Naive thymus-derived CD8-positive, alpha-beta T cell (primary cell): ENCODE measurements at regions not wholly inside any gene's neighbourhood (a gene's known extent, or its start where the extent isn't known, plus 50 kb on each side); places are given as distances from the start of the nearest gene placed in this dataset.
A peak's percentile ranks its signal among the peaks of the same experiment; 100 is the strongest.

ENCODE experiments used
- ATAC-seq, 2 donors: fragments of 150-1000 bp; cut with Tn5 transposase in 1 of 2; sonication (Bioruptor Pico), chemical (Tn5 transposase) in 1 of 2; 1 replicate in 1 of 2; 2 replicates in 1 of 2; pipeline ENCODE4 v1.10.0; 2021; ENCODE audit warnings: mild to moderate bottlenecking in 2 of 2, moderate library complexity in 2 of 2
- POLR2A ChIA-PET: fragments of 350-600 bp; sonication (Branson Sonifier 250); formaldehyde crosslinking; loops from one replicate; lab custom pipeline; 2021; ENCODE audit warnings: antibody characterized with exemption; lab: Charles Lee
- DNase-seq, 10 donors: peaks; one replicate each; pipeline versions ENCODE4 v3.0.0 to v3.0.0-alpha.2; 2020 to 2022
- H3K27ac Mint-ChIP-seq, 10 donors: one replicate each; pipeline ENCODE4 v1.8.0; 2020 to 2022; ENCODE audit warnings: mild to moderate bottlenecking in 10 of 10, mixed read lengths in 10 of 10, moderate library complexity in 4 of 10, inconsistent platforms in 1 of 10
- H3K27me3 Mint-ChIP-seq, 5 donors: one replicate each; pipeline ENCODE4 v1.8.0; 2021 to 2022; ENCODE audit warnings: mixed read lengths in 5 of 5
- H3K36me3 Mint-ChIP-seq, 3 donors: one replicate each; pipeline ENCODE4 v1.8.0; 2020 to 2022; ENCODE audit warnings: mixed read lengths in 3 of 3, mild to moderate bottlenecking in 2 of 3, inconsistent platforms in 1 of 3
- H3K4me1 Mint-ChIP-seq, 4 donors: one replicate each; pipeline ENCODE4 v1.8.0; 2021 to 2022; ENCODE audit warnings: mixed read lengths in 4 of 4
- H3K4me3 Mint-ChIP-seq, 10 donors: one replicate each; pipeline ENCODE4 v1.8.0; 2020 to 2022; ENCODE audit warnings: mild to moderate bottlenecking in 10 of 10, mixed read lengths in 10 of 10, moderate library complexity in 6 of 10, inconsistent platforms in 1 of 10
- H3K9me3 Mint-ChIP-seq, 9 donors: one replicate each; pipeline ENCODE4 v1.8.0; 2020 to 2022; ENCODE audit warnings: mixed read lengths in 9 of 9, mild to moderate bottlenecking in 3 of 9, inconsistent platforms in 1 of 9, moderate library complexity in 1 of 9

- H3K27ac Mint-ChIP-seq, result peak overlapping the region in 1 of 10 donors; percentile 81
- no peaks in the 10 kb centered on the region for H3K36me3 Mint-ChIP-seq
- H3K4me1 Mint-ChIP-seq, result no peaks in the 10 kb centered on the region
- POLR2A ChIA-PET, result no interaction called here
- peaks cover 0 to 13% (median 2%) of the 10 kb centered on the region in 9 donors for H3K9me3 Mint-ChIP-seq
- H3K27me3 Mint-ChIP-seq, result no peaks in the 10 kb centered on the region
- DNase-seq (no peak), ATAC-seq (no peak)
- no peak overlapping the region for H3K4me3 Mint-ChIP-seq
Measured at GRCh38 chrX:122739770-122740169, 444.3 kb upstream of the GRIA3 start.

DNA sequence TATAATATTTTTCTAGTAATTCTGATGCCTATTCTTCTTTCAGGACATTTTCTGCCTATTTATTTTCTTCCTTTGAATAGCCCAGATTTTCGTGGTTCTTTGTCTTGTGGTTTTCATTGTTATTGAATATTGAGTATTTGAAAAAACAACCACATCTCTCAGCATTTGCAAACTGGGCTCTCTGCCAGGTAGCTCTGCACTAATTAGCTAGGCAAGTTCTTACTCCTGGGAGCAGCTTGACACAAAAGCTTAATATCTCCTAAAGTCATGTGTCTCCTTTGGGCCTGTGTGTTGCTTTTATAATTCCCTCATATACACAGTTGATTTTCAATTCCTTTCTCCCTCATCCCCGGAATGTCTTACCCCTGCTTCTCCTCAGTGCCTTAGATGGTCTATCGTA lies 413.5 kb upstream of the GRIA3 start:
- H3K4me1 Mint-ChIP-seq, result peaks cover 0 to 1% (median 0%) of the 10 kb centered on the region in 4 donors
- ATAC-seq (no peak), DNase-seq (no peak)
- POLR2A ChIA-PET, result no interaction called here
- no peak overlapping the region for H3K27ac Mint-ChIP-seq
- no peaks in the 10 kb centered on the region for H3K36me3 Mint-ChIP-seq
- H3K4me3 Mint-ChIP-seq, result no peak overlapping the region
- H3K27me3 Mint-ChIP-seq, result no peaks in the 10 kb centered on the region
- peaks cover 0 to 12% (median 0%) of the 10 kb centered on the region in 9 donors for H3K9me3 Mint-ChIP-seq

- ATAC-seq, result no peak
- no peak for DNase-seq
- Mint-ChIP-seq H3K9me3 (peaks cover 0 to 12% (median 6%) of the 10 kb centered on the region in 9 donors), H3K36me3 (no peaks in the 10 kb centered on the region), H3K27ac (no peak overlapping the region), H3K27me3 (no peaks in the 10 kb centered on the region), H3K4me3 (no peak overlapping the region), H3K4me1 (peaks cover 0 to 1% (median 0%) of the 10 kb centered on the region in 4 donors)
- POLR2A ChIA-PET, result no interaction called here
Measured at GRCh38 chrX:122771933-122772332, 412.1 kb upstream of the GRIA3 start.

DNA sequence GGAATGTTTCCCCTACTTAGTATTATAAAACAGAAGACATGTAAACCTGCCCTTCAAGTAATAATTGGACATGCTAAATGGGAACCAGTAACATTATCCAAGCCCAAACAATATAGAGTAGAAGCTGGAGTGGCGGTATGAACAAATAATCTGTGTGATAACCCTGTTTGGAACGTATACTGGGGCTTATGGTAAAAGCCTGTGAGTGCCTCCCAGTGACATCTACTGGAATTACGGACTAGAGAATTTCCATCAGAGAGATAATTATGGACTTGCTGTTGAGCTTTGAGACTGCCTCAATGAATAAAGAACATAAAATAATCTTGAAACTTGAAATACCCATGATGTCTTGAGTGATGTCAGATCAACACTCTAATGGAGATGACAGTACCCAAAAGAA lies 406.3 kb upstream of the GRIA3 start:
- Mint-ChIP-seq H3K9me3 (peaks cover 0 to 8% (median 0%) of the 10 kb centered on the region in 9 donors), H3K36me3 (no peaks in the 10 kb centered on the region), H3K27ac (no peak overlapping the region), H3K27me3 (no peaks in the 10 kb centered on the region), H3K4me3 (no peak overlapping the region), H3K4me1 (no peaks in the 10 kb centered on the region)
- POLR2A ChIA-PET, result no interaction called here
- DNase-seq (no peak), ATAC-seq (no peak)

DNA sequence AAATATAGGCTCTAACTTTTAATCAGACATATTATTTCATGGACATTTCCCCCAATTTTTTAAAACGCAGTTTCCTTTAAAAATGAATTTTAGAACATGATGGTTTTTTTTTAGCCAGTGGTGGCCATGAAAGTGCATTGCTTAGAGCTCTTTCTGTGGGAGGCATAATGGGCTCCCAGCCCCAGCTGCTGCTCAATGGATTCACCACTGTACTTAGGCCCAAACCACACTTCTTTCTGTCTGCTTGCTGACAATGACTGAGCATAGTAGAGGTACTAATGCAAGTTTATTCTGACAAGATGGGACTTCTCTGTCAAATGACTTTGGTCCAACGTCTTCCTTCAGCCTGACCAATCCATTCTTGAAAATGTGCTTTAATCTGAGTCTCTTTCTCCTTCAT lies 400.2 kb upstream of the GRIA3 start:
- Mint-ChIP-seq H3K36me3 (peaks cover 0 to 5% (median 0%) of the 10 kb centered on the region in 3 donors), H3K27me3 (no peaks in the 10 kb centered on the region), H3K9me3 (peaks cover 0 to 14% (median 6%) of the 10 kb centered on the region in 9 donors), H3K4me1 (no peaks in the 10 kb centered on the region), H3K4me3 (no peak overlapping the region), H3K27ac (no peak overlapping the region)
- POLR2A ChIA-PET, result no interaction called here
- ATAC-seq (no peak), DNase-seq (no peak)

DNA sequence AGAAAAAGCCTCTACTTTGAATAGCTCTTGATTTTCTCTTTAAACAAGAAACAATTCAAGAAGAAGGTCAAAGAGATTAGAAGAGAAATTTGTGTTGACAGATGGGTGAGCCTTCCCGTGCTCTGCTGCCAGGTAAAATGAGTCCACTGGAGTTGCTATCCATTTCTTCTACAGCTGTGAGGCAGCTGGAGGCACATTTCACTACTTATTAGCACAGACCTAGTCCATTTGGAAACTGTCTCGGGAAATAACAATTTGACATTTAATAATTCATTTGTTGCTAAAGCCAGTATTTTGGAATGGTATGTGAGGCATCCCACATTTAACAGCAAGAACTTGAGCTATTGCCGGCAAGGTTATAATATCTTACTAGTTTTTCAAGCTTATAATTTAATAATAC lies 396.8 kb upstream of the GRIA3 start:
- no peak for DNase-seq
- no peak overlapping the region for H3K27ac Mint-ChIP-seq
- peaks cover 0 to 5% (median 0%) of the 10 kb centered on the region in 3 donors for H3K36me3 Mint-ChIP-seq
- H3K4me1 Mint-ChIP-seq, result no peaks in the 10 kb centered on the region
- H3K27me3 Mint-ChIP-seq, result no peaks in the 10 kb centered on the region
- no peak for ATAC-seq
- no peak overlapping the region for H3K4me3 Mint-ChIP-seq
- H3K9me3 Mint-ChIP-seq, result peaks cover 0 to 14% (median 6%) of the 10 kb centered on the region in 9 donors
- POLR2A ChIA-PET, result no interaction called here

DNA sequence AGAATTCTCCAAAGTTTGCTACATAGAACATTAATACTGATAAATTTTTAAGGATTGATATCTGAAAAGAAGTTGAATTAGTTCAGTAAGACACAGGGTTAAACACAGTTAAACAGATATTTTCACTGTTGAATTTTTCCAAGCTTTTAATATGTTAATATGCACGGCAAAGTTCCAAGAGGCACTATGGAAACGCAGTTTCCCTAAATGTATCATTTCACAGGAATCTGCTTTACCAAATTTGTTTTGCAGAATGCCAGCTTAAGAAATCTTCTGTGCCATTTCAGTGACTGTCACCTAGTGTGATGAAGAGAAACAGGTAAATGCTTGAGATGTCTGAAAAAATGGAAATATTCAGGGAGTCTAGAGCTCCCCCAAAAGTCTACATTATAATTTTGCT lies 395.9 kb upstream of the GRIA3 start:
- no peak for ATAC-seq
- Mint-ChIP-seq H3K4me3 (no peak overlapping the region), H3K4me1 (no peaks in the 10 kb centered on the region), H3K9me3 (peaks cover 0 to 14% (median 6%) of the 10 kb centered on the region in 9 donors), H3K27me3 (no peaks in the 10 kb centered on the region), H3K27ac (no peak overlapping the region), H3K36me3 (peaks cover 0 to 5% (median 0%) of the 10 kb centered on the region in 3 donors)
- no peak for DNase-seq
- POLR2A ChIA-PET, result no interaction called here

- POLR2A ChIA-PET, result no interaction called here
- Mint-ChIP-seq H3K27me3 (no peaks in the 10 kb centered on the region), H3K9me3 (peaks cover 0 to 11% (median 4%) of the 10 kb centered on the region in 9 donors), H3K27ac (no peak overlapping the region), H3K4me3 (no peak overlapping the region), H3K36me3 (peaks cover 0 to 5% (median 0%) of the 10 kb centered on the region in 3 donors), H3K4me1 (no peaks in the 10 kb centered on the region)
- DNase-seq (no peak), ATAC-seq (no peak)
Measured at GRCh38 chrX:122790376-122791095, 393.5 kb upstream of the GRIA3 start.

DNA sequence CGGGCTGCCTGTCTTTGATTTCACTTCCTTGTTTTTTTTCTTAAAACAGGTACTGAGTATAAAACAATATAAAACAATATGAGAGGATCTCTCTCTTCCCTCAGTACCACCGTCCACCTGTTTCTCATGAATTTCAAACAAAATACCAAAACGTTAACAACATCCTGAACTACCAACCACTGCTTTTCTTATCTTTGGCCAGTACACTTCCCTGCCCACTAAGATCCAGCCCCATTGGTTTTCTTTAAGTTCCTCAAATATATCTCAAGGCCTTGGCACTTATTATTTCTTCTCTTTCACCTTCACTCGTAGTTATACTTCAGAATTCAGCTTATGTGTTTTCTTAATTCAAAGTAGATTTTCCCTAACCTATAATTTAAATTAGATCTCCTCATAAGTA lies 370.2 kb upstream of the GRIA3 start:
- Mint-ChIP-seq H3K27ac (no peak overlapping the region), H3K36me3 (no peaks in the 10 kb centered on the region), H3K9me3 (peaks cover 0 to 4% (median 0%) of the 10 kb centered on the region in 9 donors), H3K4me1 (no peaks in the 10 kb centered on the region), H3K27me3 (no peaks in the 10 kb centered on the region), H3K4me3 (no peak overlapping the region)
- no peak for ATAC-seq
- POLR2A ChIA-PET, result no interaction called here
- no peak for DNase-seq

DNA sequence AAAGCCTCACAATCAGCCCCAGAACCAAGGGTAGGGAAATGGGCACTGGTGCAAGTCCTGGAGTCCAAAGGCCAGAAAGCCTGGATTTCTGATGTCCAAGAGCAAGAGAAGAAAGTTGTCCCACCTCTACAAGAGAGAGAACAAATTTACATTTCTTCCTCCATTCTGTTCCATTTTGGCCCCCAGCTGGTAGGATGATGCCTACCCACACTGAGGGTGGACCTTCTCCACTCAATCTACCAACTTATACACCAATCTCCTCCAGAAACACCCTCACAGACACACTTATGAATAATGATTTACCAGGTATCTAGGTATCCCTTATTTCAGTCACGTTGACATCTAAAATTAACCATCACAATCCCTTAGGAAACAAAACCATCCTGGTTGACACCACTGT lies 367.8 kb upstream of the GRIA3 start:
- peaks cover 0 to 22% (median 5%) of the 10 kb centered on the region in 9 donors for H3K9me3 Mint-ChIP-seq
- ATAC-seq, result no peak
- no peaks in the 10 kb centered on the region for H3K27me3 Mint-ChIP-seq
- H3K4me1 Mint-ChIP-seq, result no peaks in the 10 kb centered on the region
- POLR2A ChIA-PET, result no interaction called here
- no peak for DNase-seq
- H3K36me3 Mint-ChIP-seq, result peaks cover 0 to 5% (median 0%) of the 10 kb centered on the region in 3 donors
- no peak overlapping the region for H3K4me3 Mint-ChIP-seq
- H3K27ac Mint-ChIP-seq, result no peak overlapping the region

DNA sequence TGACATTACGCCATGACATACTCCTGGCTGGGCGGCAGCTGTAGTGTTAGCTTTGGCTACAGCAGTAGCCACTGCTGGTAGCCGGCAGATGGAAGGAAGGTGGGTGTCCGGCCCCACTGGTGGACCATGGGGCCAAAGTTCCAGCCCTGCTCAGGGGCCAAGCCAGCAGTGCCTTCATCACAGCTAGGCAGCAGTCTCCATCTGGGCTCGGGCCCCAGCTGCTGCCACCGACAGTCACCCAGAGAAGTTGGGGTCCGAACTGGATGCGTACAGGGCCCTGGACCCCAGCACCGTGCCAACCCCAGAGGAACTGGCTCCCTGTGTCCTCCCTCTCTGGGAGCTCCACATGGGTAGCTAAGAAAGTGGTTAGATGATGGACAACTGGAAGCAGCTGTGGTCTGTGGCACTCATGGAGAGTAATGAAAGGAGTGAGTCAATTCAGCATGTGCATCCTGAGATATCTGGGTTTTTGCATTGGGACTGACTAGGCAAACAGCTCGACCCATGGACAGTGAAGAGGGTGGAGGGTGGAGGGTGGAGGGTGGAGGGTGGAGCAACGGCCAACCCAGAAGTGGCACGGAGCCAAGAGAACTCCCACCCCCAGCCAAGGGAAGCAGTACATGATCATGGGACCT lies 366.6 kb upstream of the GRIA3 start:
- ATAC-seq (no peak), DNase-seq (no peak)
- H3K27ac Mint-ChIP-seq, result no peak overlapping the region
- peaks cover 0 to 5% (median 0%) of the 10 kb centered on the region in 3 donors for H3K36me3 Mint-ChIP-seq
- H3K9me3 Mint-ChIP-seq, result peaks cover 0 to 22% (median 5%) of the 10 kb centered on the region in 9 donors
- POLR2A ChIA-PET, result no interaction called here
- no peak overlapping the region for H3K4me3 Mint-ChIP-seq
- no peaks in the 10 kb centered on the region for H3K4me1 Mint-ChIP-seq
- H3K27me3 Mint-ChIP-seq, result no peaks in the 10 kb centered on the region

DNA sequence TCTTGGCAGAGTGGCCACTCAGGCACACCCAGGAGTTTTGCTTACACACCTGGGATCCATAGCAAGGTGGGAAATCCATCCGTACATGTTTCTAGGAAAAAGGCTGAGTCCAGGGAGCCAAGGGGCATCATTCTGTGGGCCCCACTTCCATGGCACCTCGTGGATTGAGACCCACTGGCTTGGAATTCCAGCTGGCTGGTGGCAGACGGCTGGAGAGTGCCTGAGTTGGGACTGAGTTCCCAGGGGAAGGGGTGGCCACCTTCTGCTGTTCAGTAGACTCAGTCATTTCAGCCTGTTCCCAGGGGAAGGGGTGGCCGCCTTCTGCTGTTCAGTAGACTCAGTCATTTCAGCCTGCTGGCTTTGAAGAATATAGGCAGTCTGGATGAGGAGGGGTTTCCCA lies 366.0 kb upstream of the GRIA3 start:
- Mint-ChIP-seq H3K4me3 (no peak overlapping the region), H3K9me3 (peaks cover 0 to 22% (median 5%) of the 10 kb centered on the region in 9 donors), H3K27me3 (no peaks in the 10 kb centered on the region), H3K36me3 (peaks cover 0 to 5% (median 0%) of the 10 kb centered on the region in 3 donors), H3K27ac (no peak overlapping the region), H3K4me1 (no peaks in the 10 kb centered on the region)
- POLR2A ChIA-PET, result no interaction called here
- DNase-seq (no peak), ATAC-seq (no peak)

GRCh38 chrX:122833230-122833629 lies 350.8 kb upstream of the GRIA3 start:
- ATAC-seq (no peak), DNase-seq (no peak)
- Mint-ChIP-seq H3K27ac (no peak overlapping the region), H3K27me3 (no peaks in the 10 kb centered on the region), H3K4me3 (no peak overlapping the region), H3K4me1 (no peaks in the 10 kb centered on the region), H3K9me3 (peaks cover 0 to 6% (median 0%) of the 10 kb centered on the region in 9 donors), H3K36me3 (no peaks in the 10 kb centered on the region)
- POLR2A ChIA-PET, result no interaction called here
